Suprapubic skin (tissue), 4 donors: ENCODE measurements at regions not wholly inside any gene's neighbourhood (a gene's known extent, or its start where the extent isn't known, plus 50 kb on each side); places are given as distances from the start of the nearest gene placed in this dataset.

ENCODE experiments used
- DNase-seq, 2 donors: peaks; one replicate each; pipeline ENCODE4 v3.0.0-alpha.2; 2019; ENCODE audit warnings: low spot score in 2 of 2
- H3K27ac ChIP-seq: fragments of 200-600 bp; sonication (generic); one replicate; pipeline ENCODE4 v1.5.1; 2019
- H3K27me3 ChIP-seq: fragments of 200-600 bp; sonication (generic); one replicate; pipeline ENCODE4 v1.5.1; 2019
- H3K36me3 ChIP-seq: fragments of 200-600 bp; sonication (generic); one replicate; pipeline ENCODE4 v1.5.1; 2019
- H3K4me1 ChIP-seq: fragments of 200-600 bp; sonication (generic); one replicate; pipeline ENCODE4 v1.5.1; 2019
- H3K4me3 ChIP-seq: fragments of 200-600 bp; sonication (generic); one replicate; pipeline ENCODE4 v1.5.1; 2019; ENCODE audit warnings: mild to moderate bottlenecking
- H3K9me3 ChIP-seq: fragments of 200-600 bp; sonication (generic); one replicate; pipeline ENCODE4 v1.5.1; 2019
- EP300 ChIP-seq: sonication (generic); formaldehyde crosslinking; IDR thresholded peaks from one replicate; pipeline ENCODE4 v1.6.1; 2017; ENCODE audit warnings: antibody characterized with exemption
- POLR2A ChIP-seq, 2 donors: fragments of 450-650 bp; IDR thresholded peaks; one replicate each; pipeline ENCODE4 v1.6.1; 2017; ENCODE audit warnings: antibody characterized with exemption in 2 of 2, mild to moderate bottlenecking in 2 of 2, moderate library complexity in 2 of 2
- POLR2AphosphoS5 ChIP-seq, 3 donors: sonication (generic); formaldehyde crosslinking; IDR thresholded peaks; one replicate each; pipeline ENCODE4 v1.6.1; 2017; ENCODE audit warnings: antibody characterized with exemption in 3 of 3
- WGBS: methylation state at CpG from one replicate; pipeline ENCODE4 v1.1.5; 2018; 5-methylcytosine and 5-hydroxymethylcytosine counted together
- TF ChIP-seq, protein P1 (sequence below), 2 donors: fragments of 200-600 bp in 1 of 2; fragments of 450-650 bp in 1 of 2; sonication (generic) in 1 of 2; IDR thresholded peaks; one replicate each; pipeline ENCODE4 v1.5.1; 2016 to 2019; ENCODE audit warnings: antibody characterized with exemption in 2 of 2, mild to moderate bottlenecking in 1 of 2, moderate library complexity in 1 of 2

GRCh38 chr15:46848704-46849103 lies 868.6 kb upstream of the SEMA6D start:
- no peak overlapping the region for H3K27ac ChIP-seq
- WGBS, result 33% methylated on average over 1 of the region's 1 CpG
- no peaks in the 10 kb centered on the region for H3K36me3 ChIP-seq
- no peaks in the 10 kb centered on the region for H3K27me3 ChIP-seq
- H3K4me1 ChIP-seq, result no peaks in the 10 kb centered on the region
- H3K4me3 ChIP-seq, result no peak overlapping the region
- TF ChIP-seq, protein P1, sequence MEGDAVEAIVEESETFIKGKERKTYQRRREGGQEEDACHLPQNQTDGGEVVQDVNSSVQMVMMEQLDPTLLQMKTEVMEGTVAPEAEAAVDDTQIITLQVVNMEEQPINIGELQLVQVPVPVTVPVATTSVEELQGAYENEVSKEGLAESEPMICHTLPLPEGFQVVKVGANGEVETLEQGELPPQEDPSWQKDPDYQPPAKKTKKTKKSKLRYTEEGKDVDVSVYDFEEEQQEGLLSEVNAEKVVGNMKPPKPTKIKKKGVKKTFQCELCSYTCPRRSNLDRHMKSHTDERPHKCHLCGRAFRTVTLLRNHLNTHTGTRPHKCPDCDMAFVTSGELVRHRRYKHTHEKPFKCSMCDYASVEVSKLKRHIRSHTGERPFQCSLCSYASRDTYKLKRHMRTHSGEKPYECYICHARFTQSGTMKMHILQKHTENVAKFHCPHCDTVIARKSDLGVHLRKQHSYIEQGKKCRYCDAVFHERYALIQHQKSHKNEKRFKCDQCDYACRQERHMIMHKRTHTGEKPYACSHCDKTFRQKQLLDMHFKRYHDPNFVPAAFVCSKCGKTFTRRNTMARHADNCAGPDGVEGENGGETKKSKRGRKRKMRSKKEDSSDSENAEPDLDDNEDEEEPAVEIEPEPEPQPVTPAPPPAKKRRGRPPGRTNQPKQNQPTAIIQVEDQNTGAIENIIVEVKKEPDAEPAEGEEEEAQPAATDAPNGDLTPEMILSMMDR (IDR thresholded peaks at IDR 0.05), result no peak
- H3K9me3 ChIP-seq, result no peaks in the 10 kb centered on the region
- no peak for DNase-seq

DNA sequence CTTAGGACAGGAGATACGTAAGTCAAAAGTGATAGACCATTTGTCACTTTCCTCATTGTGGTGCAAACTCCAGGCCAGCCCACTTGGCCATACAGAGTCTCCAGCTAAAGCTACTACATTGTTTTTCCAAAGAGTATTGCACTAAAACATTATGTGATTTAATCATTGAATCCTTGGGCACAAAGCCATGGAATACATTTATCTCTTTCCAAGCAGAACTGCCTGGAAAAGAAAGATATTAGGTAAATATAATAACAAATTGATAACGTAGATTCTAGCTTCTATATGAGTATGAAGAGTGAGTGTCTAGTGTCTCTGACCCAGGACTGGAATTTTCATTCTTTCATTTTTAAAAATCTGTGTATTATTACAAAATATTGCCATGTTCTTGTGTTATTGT lies 863.7 kb upstream of the SEMA6D start:
- H3K27ac ChIP-seq, result no peak overlapping the region
- H3K9me3 ChIP-seq, result no peaks in the 10 kb centered on the region
- no peaks in the 10 kb centered on the region for H3K4me1 ChIP-seq
- no peaks in the 10 kb centered on the region for H3K36me3 ChIP-seq
- no peak overlapping the region for H3K4me3 ChIP-seq
- no peak for DNase-seq
- TF ChIP-seq EP300, result no peak
- TF ChIP-seq, protein P1 (IDR thresholded peaks at IDR 0.05), result no peak
- TF ChIP-seq POLR2A (IDR thresholded peaks at IDR 0.05), result no peak
- no peak for TF ChIP-seq POLR2AphosphoS5 (IDR thresholded peaks at IDR 0.05)
- 66% methylated on average over 2 of the region's 2 CpGs for WGBS
- no peaks in the 10 kb centered on the region for H3K27me3 ChIP-seq

DNA sequence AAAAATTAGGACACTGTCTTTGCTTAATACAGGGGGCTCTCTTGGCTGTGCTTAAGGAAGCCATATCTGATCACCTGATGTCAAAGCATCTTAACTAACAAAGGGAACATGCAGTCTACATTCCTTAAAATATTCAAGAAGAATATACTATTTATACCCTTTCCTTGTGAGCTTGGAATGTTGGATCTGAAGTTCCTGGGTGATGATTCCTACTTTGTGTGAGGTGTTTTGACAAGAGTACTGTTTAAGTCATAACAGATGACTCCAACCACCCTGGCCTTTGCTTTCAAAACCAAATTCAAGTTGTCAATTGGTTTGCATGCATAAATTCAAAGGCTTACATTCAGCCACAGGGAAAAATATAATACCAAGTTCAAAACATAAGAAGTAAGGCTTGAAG lies 862.7 kb upstream of the SEMA6D start:
- DNase-seq, result no peak
- Histone ChIP-seq H3K27me3 (no peaks in the 10 kb centered on the region), H3K27ac (no peak overlapping the region), H3K36me3 (no peaks in the 10 kb centered on the region), H3K4me1 (no peaks in the 10 kb centered on the region), H3K9me3 (no peaks in the 10 kb centered on the region), H3K4me3 (no peak overlapping the region)
- TF ChIP-seq POLR2A (IDR thresholded peaks at IDR 0.05) (no peak), EP300 (no peak), POLR2AphosphoS5 (IDR thresholded peaks at IDR 0.05) (no peak)
- TF ChIP-seq, protein P1 (IDR thresholded peaks at IDR 0.05), result no peak

- no peak overlapping the region for H3K27ac ChIP-seq
Observed at GRCh38 chr15:46855388-46855787, 861.9 kb upstream of the SEMA6D start.

DNA sequence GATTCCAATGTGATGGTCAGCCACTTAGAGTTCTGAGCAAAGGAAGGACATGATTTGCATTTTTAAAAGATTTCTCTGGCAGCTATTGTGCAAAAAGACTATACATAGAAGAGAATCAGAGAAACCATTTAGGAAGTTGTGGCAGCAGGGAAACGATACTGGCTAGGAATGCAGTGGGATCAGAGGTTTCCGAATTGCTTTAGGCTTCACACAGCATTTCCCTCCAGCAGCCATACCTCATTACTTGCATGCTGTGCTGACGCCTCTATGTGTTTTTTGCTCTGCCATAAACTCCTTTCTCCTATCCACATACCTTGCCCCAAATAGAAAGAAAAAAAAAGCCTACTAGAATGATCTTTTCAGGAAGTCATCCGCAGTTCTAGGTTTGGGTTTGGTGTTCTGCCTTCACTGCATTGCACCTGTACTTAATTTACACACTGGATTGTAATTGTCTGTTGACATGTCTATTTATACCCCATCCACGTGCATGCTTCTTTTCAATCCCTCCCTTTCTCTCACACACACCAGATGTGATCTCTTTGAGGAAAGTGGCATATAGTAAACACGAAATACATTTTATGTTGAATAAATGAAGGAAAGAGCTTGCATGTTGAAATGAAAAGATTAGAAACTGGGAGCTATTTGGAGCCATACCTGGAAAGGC lies 860.3 kb upstream of the SEMA6D start:
- Histone ChIP-seq H3K4me1 (no peaks in the 10 kb centered on the region), H3K36me3 (no peaks in the 10 kb centered on the region), H3K4me3 (no peak overlapping the region), H3K27me3 (no peaks in the 10 kb centered on the region), H3K9me3 (no peaks in the 10 kb centered on the region), H3K27ac (no peak overlapping the region)
- WGBS, result 54% methylated on average over 6 of the region's 6 CpGs
- TF ChIP-seq POLR2AphosphoS5 (IDR thresholded peaks at IDR 0.05) (no peak), EP300 (no peak), POLR2A (IDR thresholded peaks at IDR 0.05) (no peak)
- TF ChIP-seq, protein P1 (IDR thresholded peaks at IDR 0.05), result no peak
- no peak for DNase-seq

More at GRCh38 chr15:46855388-46855787, 861.9 kb upstream of the SEMA6D start:
- no peak for DNase-seq
- no peaks in the 10 kb centered on the region for H3K36me3 ChIP-seq
- no peaks in the 10 kb centered on the region for H3K9me3 ChIP-seq
- H3K27me3 ChIP-seq, result no peaks in the 10 kb centered on the region
- TF ChIP-seq POLR2AphosphoS5 (IDR thresholded peaks at IDR 0.05) (no peak), EP300 (no peak), POLR2A (IDR thresholded peaks at IDR 0.05) (no peak)
- TF ChIP-seq, protein P1 (IDR thresholded peaks at IDR 0.05), result no peak
- 48% methylated on average over 1 of the region's 1 CpG for WGBS
- no peaks in the 10 kb centered on the region for H3K4me1 ChIP-seq
- no peak overlapping the region for H3K4me3 ChIP-seq
